ENCODE measurements at regions not wholly inside any gene's neighbourhood (a gene's known extent, or its start where the extent isn't known, plus 50 kb on each side); places are given as distances from the start of the nearest gene placed in this dataset.

- no peak for DNase-seq
Measured at GRCh38 chr3:118705487-118706219, 329.0 kb downstream of the IGSF11 start.

GRCh38 chr3:118707991-118708390 is 326.7 kb downstream of the IGSF11 start:
- DNase-seq, result no peak

DNA sequence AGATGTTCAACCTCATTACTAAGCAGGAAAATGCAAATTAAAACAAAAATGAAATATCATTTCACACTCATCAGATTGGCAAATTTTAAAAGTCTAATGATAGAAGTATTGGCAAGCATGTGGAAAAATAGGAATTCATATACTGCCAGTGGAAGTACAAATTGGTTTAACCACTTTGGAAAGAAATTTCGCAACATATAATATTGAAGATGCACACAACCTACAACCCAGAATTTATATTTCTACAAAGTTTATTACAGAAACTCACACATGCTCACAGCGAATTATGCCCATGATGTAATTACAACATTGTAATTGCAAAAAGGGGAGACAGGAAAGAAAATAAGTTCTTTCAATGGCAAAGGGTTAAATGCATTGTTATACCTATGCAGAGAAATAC is 324.1 kb downstream of the IGSF11 start:
- no peak for DNase-seq

- DNase-seq, result no peak
Measured at GRCh38 chr3:118713502-118714207, 321.0 kb downstream of the IGSF11 start.

- no peak for DNase-seq
Measured at GRCh38 chr3:118714800-118715199, 319.8 kb downstream of the IGSF11 start.

- DNase-seq, result no peak
Measured at GRCh38 chr3:118729546-118729945, 305.1 kb downstream of the IGSF11 start.

DNA sequence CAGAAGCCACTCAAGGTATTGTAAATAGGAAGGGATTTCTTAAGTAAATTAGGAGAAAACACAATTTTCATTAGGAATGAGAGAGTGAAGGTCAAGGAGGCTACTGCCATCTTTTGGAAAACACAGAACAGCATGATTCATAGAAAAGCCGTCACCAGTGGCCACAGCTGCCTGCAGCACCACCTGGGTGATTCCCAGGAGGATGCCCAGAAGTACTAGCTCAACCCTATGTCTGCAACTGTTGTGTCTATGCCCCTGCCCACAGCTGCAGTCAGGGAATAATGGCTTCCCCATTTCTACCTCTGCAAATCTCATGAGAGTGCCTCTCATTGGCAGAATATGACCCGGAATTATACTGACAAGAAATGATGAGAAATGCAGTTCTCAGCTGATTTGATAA is 300.0 kb downstream of the IGSF11 start:
- DNase-seq, result no peak

GRCh38 chr3:118736107-118736506 is 298.5 kb downstream of the IGSF11 start:
- DNase-seq, result no peak

- no peak for DNase-seq
Measured at GRCh38 chr3:118740722-118741290, 293.8 kb downstream of the IGSF11 start.

DNA sequence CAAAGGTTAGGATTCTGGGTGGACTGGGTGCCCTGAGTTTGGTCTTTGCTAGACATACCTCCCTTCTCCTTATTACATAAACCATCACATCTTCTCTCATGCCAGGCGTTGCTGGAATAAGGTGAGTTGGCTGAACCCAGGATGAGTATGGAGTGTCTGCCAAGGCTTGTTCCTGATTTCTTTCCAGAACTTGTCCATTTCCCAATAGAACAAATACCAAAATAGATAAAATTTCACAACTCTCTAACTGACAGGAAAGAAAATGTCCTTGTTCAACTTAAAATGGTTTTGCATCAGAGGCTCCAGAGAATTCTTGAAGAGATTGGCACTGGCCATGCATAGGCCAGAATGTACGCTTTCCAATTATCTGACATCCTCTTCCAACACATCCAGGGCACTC is 291.9 kb downstream of the IGSF11 start:
- DNase-seq, result no peak

GRCh38 chr3:118744186-118744585 is 290.5 kb downstream of the IGSF11 start:
- DNase-seq, result no peak

DNA sequence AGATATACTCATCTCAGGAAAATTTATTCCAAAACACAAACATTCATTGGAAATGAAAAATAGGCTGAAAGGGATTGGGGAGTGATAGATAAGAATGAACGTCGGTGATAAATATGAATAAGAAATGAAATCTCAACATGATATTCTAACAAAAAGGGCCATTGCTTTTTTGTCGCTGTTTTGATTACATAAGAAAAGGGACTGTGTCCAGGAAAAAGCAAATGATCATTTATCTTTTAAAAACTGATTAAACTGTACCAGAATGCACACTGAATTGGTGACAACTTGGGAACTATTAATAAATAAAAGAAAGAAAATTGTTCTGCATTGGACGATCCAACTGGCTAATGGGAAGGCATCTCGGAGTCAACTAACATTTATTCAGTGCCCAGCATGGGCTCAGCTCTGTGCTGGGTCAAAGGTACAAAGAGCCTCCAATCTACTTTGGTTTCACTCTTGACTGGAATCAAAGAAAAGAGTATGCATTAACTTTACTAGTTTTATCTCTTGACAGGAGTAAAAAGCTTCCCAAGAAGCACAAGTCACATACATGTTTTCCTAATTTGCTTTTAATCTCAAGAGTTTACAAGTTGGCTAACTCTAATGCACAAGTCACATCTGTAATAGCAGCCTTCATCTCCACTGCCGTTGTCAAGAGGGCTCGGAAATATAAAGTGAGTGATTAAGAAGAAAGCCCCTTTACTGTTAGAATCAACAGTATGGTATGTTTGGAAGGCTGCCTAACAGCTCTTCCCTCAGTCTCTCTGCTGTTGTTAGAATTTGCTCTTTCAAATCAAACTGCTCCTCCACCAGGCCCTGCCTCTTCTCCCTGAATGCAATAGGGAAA is 280.0 kb downstream of the IGSF11 start:
- no peak for DNase-seq

GRCh38 chr3:118755253-118755801 is 279.3 kb downstream of the IGSF11 start:
- no peak for DNase-seq

DNA sequence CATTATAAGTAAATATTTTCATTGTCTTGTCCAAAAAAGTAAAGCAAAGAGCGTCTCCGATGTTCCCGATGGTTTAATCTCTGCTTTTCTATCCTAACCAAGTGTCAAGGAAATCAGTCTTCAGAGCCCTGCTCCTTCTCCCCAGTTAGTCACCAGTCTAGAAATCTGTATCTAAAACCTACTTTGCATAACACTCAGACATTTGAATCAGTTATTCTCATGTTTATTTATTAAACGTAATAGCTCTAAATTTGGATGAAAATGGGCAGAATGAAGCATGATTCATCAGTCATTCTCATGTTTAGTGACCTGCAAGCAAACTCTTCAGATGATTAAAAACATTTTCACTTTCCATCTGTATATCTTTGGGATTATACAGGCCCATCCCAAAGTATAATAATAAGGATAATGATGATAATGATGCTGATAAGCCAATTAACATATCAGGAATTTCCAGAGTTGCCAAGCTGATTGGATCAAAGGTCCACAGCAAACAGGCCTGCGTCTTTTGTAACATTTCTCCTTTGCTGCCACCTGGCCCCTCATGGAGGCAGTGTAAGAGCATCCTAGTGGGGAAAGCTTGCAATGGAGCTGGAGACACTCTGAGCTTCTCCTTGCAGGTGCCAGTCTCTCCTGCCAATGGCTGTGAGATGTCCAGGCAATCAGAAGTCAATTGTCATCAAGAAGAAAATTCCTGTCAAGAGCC is 273.9 kb downstream of the IGSF11 start:
- no peak for DNase-seq

GRCh38 chr3:118761291-118761606 is 273.4 kb downstream of the IGSF11 start:
- DNase-seq, result no peak

GRCh38 chr3:118765636-118766305 is 268.9 kb downstream of the IGSF11 start:
- no peak for DNase-seq

GRCh38 chr3:118766306-118766669 is 268.4 kb downstream of the IGSF11 start:
- no peak for DNase-seq

DNA sequence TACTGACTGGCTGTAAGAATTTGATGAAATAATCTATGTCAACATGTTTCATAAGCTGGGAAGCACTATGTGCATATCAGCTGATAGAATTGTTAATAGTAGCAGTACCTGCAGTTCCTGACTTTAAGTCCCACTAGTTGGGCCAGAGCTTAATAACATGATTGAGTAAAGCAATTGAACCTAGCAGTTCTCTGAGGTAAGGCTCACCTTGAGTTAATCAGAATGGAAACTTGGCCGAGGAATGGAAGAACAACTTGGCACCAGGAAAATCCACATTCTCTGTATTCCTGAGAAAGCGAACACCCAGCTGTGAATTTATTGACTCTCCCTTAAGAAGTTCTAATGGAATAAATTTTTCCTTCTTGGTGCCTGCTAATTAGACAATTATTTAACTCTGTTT is 262.6 kb downstream of the IGSF11 start:
- no peak for DNase-seq

DNA sequence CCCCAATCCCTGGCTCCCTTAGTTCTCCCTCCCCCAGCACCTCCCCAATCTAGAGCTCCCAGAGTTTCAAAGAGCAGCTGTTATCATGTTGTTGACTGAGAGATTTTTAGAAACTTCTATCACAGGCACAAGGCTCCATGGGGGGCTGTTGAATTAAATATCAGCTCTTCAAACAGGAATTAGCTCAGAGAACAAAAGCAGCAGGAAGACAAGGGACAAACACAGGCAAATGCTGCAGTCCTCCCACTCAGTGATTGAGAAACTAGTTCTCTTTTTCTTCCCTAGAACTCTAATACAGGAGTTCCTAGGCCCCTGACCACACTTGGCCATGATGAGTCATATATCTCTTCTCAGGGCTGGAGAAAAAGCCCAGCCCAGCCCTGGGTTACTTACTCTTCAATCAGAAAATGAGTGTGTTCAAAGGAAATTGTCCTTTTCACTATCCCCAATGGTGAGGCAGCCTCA is 262.1 kb downstream of the IGSF11 start:
- DNase-seq, result no peak

DNA sequence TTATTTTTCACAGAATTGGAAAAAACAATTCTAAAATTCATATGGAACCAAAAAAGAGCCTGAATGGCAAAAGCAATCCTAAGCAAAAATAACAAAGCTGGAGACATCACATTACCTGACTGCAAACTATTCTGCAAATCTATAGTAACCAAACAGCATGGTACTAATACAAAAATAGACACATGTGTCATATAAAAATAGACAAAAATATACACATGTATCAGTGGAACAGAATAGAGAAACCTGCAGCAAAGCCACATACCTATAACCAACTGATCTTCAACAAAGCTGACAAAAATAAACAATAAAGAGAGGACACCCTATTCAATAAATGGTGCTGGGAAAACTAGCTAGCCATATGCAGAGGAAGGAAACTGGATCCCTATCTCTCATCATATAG is 259.6 kb downstream of the IGSF11 start:
- no peak for DNase-seq

- DNase-seq, result no peak
Measured at GRCh38 chr3:118778201-118778600, 256.4 kb downstream of the IGSF11 start.

All from left kidney (tissue), 1 donor.